Neural progenitor cell (in vitro differentiated cells): ENCODE measurements at regions not wholly inside any gene's neighbourhood (a gene's known extent, or its start where the extent isn't known, plus 50 kb on each side); places are given as distances from the start of the nearest gene placed in this dataset.

ENCODE experiments used
- DNase-seq: peaks from one replicate; pipeline ENCODE4 v3.0.0-alpha.2; 2016; ENCODE audit warnings: low spot score
- H2AFZ ChIP-seq: fragments of 200-600 bp; sonication (generic); replicated peaks from 2 replicates; pipeline ENCODE4 v1.6.1; 2016; ENCODE audit warnings: antibody characterized with exemption
- H3F3A ChIP-seq: fragments of 200-600 bp; sonication (generic); 2 replicates; pipeline ENCODE4 v1.6.1; 2016; ENCODE audit warnings: antibody characterized with exemption, low read depth
- H3K27ac ChIP-seq: fragments of 200-600 bp; sonication (generic); 2 replicates; pipeline ENCODE4 v1.5.1; 2016; ENCODE audit warnings: mild to moderate bottlenecking
- H3K27me3 ChIP-seq: fragments of 200-600 bp; sonication (generic); 2 replicates; pipeline ENCODE4 v1.6.1; 2016; ENCODE audit warnings: mild to moderate bottlenecking, moderate library complexity
- H3K36me3 ChIP-seq: fragments of 200-600 bp; sonication (generic); 2 replicates; pipeline ENCODE4 v1.5.1; 2016
- H3K4me1 ChIP-seq: fragments of 200-600 bp; sonication (generic); 2 replicates; pipeline ENCODE4 v1.6.1; 2016; ENCODE audit warnings: mixed run types
- H3K4me2 ChIP-seq: fragments of 200-600 bp; sonication (generic); 2 replicates; pipeline ENCODE4 v1.6.1; 2016
- H3K4me3 ChIP-seq: fragments of 200-600 bp; sonication (generic); 2 replicates; pipeline ENCODE4 v1.5.1; 2016
- H3K79me2 ChIP-seq: fragments of 200-600 bp; sonication (generic); 2 replicates; pipeline ENCODE4 v1.6.1; 2016; ENCODE audit warnings: low read depth
- H3K9ac ChIP-seq: fragments of 200-600 bp; sonication (generic); 2 replicates; pipeline ENCODE4 v1.6.1; 2016
- H3K9me3 ChIP-seq: fragments of 200-600 bp; sonication (generic); 2 replicates; pipeline ENCODE4 v1.5.1; 2016; ENCODE audit warnings: low read depth
- H4K20me1 ChIP-seq: fragments of 200-600 bp; sonication (generic); 2 replicates; pipeline ENCODE4 v1.6.1; 2016; ENCODE audit warnings: low read depth
- H3K27ac Mint-ChIP-seq: 3 replicates; pipeline ENCODE4 v1.8.0; 2021; ENCODE audit warnings: mixed read lengths
- H3K27me3 Mint-ChIP-seq: 2 replicates; pipeline ENCODE4 v1.8.0; 2022; ENCODE audit warnings: low read depth, mild to moderate bottlenecking, inconsistent platforms, moderate library complexity, mixed read lengths; ENCODE audit not compliant: insufficient read depth
- H3K36me3 Mint-ChIP-seq: 3 replicates; pipeline ENCODE4 v1.8.0; 2021; ENCODE audit warnings: mixed read lengths
- H3K4me1 Mint-ChIP-seq: 3 replicates; pipeline ENCODE4 v1.8.0; 2021; ENCODE audit warnings: mixed read lengths
- H3K4me3 Mint-ChIP-seq: 3 replicates; pipeline ENCODE4 v1.8.0; 2021; ENCODE audit warnings: mild to moderate bottlenecking, moderate library complexity, mixed read lengths
- H3K9me3 Mint-ChIP-seq: 3 replicates; pipeline ENCODE4 v1.8.0; 2020; ENCODE audit warnings: mixed read lengths
- CTCF ChIP-seq: fragments of 200-600 bp; sonication (generic); IDR thresholded peaks from 2 replicates; pipeline ENCODE4 v1.5.1; 2017; ENCODE audit warnings: antibody characterized with exemption, mild to moderate bottlenecking
- EZH2 ChIP-seq: fragments of 200-600 bp; sonication (generic); IDR thresholded peaks from 2 replicates; pipeline ENCODE4 v1.6.1; 2017; ENCODE audit warnings: antibody characterized with exemption, mild to moderate bottlenecking, moderate library complexity
- EZH2phosphoT487 ChIP-seq: fragments of 200-600 bp; sonication (generic); IDR thresholded peaks from 2 replicates; pipeline ENCODE4 v1.6.1; 2017; ENCODE audit warnings: antibody characterized with exemption

GRCh38 chr2:49261781-49262180 lies 107.5 kb upstream of the FSHR start:
- no peaks in the 10 kb centered on the region for H3K27me3 Mint-ChIP-seq
- Histone ChIP-seq H3K27me3 (no peaks in the 10 kb centered on the region), H3K36me3 (no peaks in the 10 kb centered on the region), H2AFZ (no peak overlapping the region), H3K27ac (no peak overlapping the region), H3K9ac (no peak overlapping the region), H3K4me3 (no peak overlapping the region), H4K20me1 (no peaks in the 10 kb centered on the region), H3F3A (no peaks in the 10 kb centered on the region), H3K9me3 (no peaks in the 10 kb centered on the region), H3K79me2 (no peaks in the 10 kb centered on the region), H3K4me2 (no peak overlapping the region), H3K4me1 (peaks cover 13% of the 10 kb centered on the region)
- no peaks in the 10 kb centered on the region for H3K36me3 Mint-ChIP-seq
- no peak for TF ChIP-seq EZH2
- TF ChIP-seq EZH2phosphoT487 = no peak
- no peak for TF ChIP-seq CTCF
- H3K27ac Mint-ChIP-seq = no peak overlapping the region
- H3K9me3 Mint-ChIP-seq = no peaks in the 10 kb centered on the region
- DNase-seq = no peak
- no peak overlapping the region for H3K4me3 Mint-ChIP-seq
- no peaks in the 10 kb centered on the region for H3K4me1 Mint-ChIP-seq

- Mint-ChIP-seq H3K9me3 (no peaks in the 10 kb centered on the region), H3K27me3 (no peaks in the 10 kb centered on the region), H3K36me3 (no peaks in the 10 kb centered on the region), H3K27ac (no peak overlapping the region), H3K4me3 (no peak overlapping the region), H3K4me1 (no peaks in the 10 kb centered on the region)
- H3K79me2 ChIP-seq = no peaks in the 10 kb centered on the region
- no peaks in the 10 kb centered on the region for H3K27me3 ChIP-seq
- H4K20me1 ChIP-seq = no peaks in the 10 kb centered on the region
- no peaks in the 10 kb centered on the region for H3K9me3 ChIP-seq
- TF ChIP-seq EZH2 (no peak), CTCF (no peak), EZH2phosphoT487 (no peak)
- H3F3A ChIP-seq = no peaks in the 10 kb centered on the region
- no peak overlapping the region for H3K9ac ChIP-seq
- no peak overlapping the region for H3K4me3 ChIP-seq
- H2AFZ ChIP-seq = no peak overlapping the region
- H3K4me1 ChIP-seq = peaks cover 13% of the 10 kb centered on the region
- no peak overlapping the region for H3K4me2 ChIP-seq
- no peak overlapping the region for H3K27ac ChIP-seq
- no peak for DNase-seq
- no peaks in the 10 kb centered on the region for H3K36me3 ChIP-seq
Observed at GRCh38 chr2:49260979-49261538, 106.7 kb upstream of the FSHR start.

GRCh38 chr2:49259926-49260325 lies 105.6 kb upstream of the FSHR start:
- Mint-ChIP-seq H3K36me3 (no peaks in the 10 kb centered on the region), H3K27me3 (no peaks in the 10 kb centered on the region), H3K9me3 (no peaks in the 10 kb centered on the region), H3K4me3 (no peak overlapping the region), H3K27ac (no peak overlapping the region), H3K4me1 (no peaks in the 10 kb centered on the region)
- Histone ChIP-seq H3K4me2 (no peak overlapping the region), H3K9me3 (no peaks in the 10 kb centered on the region), H3F3A (no peaks in the 10 kb centered on the region), H3K9ac (no peak overlapping the region), H3K27ac (no peak overlapping the region), H3K36me3 (no peaks in the 10 kb centered on the region), H4K20me1 (no peaks in the 10 kb centered on the region), H3K27me3 (no peaks in the 10 kb centered on the region), H2AFZ (no peak overlapping the region), H3K4me3 (no peak overlapping the region), H3K79me2 (no peaks in the 10 kb centered on the region), H3K4me1 (peaks cover 9% of the 10 kb centered on the region)
- no peak for TF ChIP-seq EZH2
- TF ChIP-seq EZH2phosphoT487 = no peak
- TF ChIP-seq CTCF = no peak
- no peak for DNase-seq
